DOHH2 (cell line): ENCODE measurements at regions not wholly inside any gene's neighbourhood (a gene's known extent, or its start where the extent isn't known, plus 50 kb on each side); places are given as distances from the start of the nearest gene placed in this dataset.

ENCODE experiments used
- H3F3A ChIP-seq: fragments of 200-600 bp; sonication (generic), shearing (Covaris generic); 2 replicates; pipeline ENCODE4 v1.6.0; 2016; ENCODE audit warnings: antibody characterized with exemption, mild to moderate bottlenecking; ENCODE audit not compliant: control insufficient read depth, insufficient read depth
- H3K27ac ChIP-seq: fragments of 200-600 bp; sonication (generic); 2 replicates; pipeline ENCODE4 v1.5.1; 2014; ENCODE audit warnings: low read depth, mild to moderate bottlenecking, low read length, moderate library complexity
- H3K27me3 ChIP-seq: fragments of 200-600 bp; sonication (generic); 2 replicates; pipeline ENCODE4 v1.6.1; 2014; ENCODE audit warnings: mild to moderate bottlenecking, low read length, mixed read lengths; ENCODE audit not compliant: control insufficient read depth
- H3K36me3 ChIP-seq: fragments of 200-600 bp; sonication (generic); 2 replicates; pipeline ENCODE4 v1.6.1; 2014; ENCODE audit warnings: mild to moderate bottlenecking, low read length, moderate library complexity, mixed read lengths; ENCODE audit not compliant: control insufficient read depth
- H3K4me1 ChIP-seq: fragments of 200-600 bp; sonication (generic); 2 replicates; pipeline ENCODE4 v1.6.1; 2014; ENCODE audit warnings: mild to moderate bottlenecking, low read length, mixed read lengths; ENCODE audit not compliant: control insufficient read depth
- H3K4me2 ChIP-seq: fragments of 200-600 bp; sonication (generic); 2 replicates; pipeline ENCODE4 v1.6.0; 2014; ENCODE audit warnings: mild to moderate bottlenecking, low read length, moderate library complexity
- H3K4me3 ChIP-seq: fragments of 200-600 bp; sonication (generic); 2 replicates; pipeline ENCODE4 v1.5.1; 2014; ENCODE audit warnings: mild to moderate bottlenecking, low read length, mixed read lengths
- H3K79me2 ChIP-seq: fragments of 200-600 bp; sonication (generic); 2 replicates; pipeline ENCODE4 v1.6.1; 2014; ENCODE audit warnings: mild to moderate bottlenecking, low read length, mixed read lengths; ENCODE audit not compliant: control insufficient read depth
- H3K9me2 ChIP-seq: fragments of 200-600 bp; sonication (generic); replicated peaks from 2 replicates; pipeline ENCODE4 v1.6.1; 2014; ENCODE audit warnings: mild to moderate bottlenecking, low read length, mixed read lengths; ENCODE audit not compliant: control insufficient read depth
- H3K9me3 ChIP-seq: fragments of 200-600 bp; sonication (generic); 2 replicates; pipeline ENCODE4 v1.6.1; 2014; ENCODE audit warnings: antibody characterized with exemption, low read length, mixed read lengths; ENCODE audit not compliant: control insufficient read depth, insufficient read depth
- H4K20me1 ChIP-seq: fragments of 200-600 bp; sonication (generic); 2 replicates; pipeline ENCODE4 v1.6.0; 2014; ENCODE audit warnings: low read depth, mild to moderate bottlenecking, antibody characterized with exemption, low read length, moderate library complexity; ENCODE audit not compliant: control insufficient read depth, insufficient read depth
- EZH2phosphoT487 ChIP-seq: fragments of 200-600 bp; sonication (generic); IDR thresholded peaks from 2 replicates; pipeline ENCODE4 v1.6.1; 2017; ENCODE audit warnings: borderline replicate concordance, mild to moderate bottlenecking, antibody characterized with exemption, low read length, moderate library complexity, mixed read lengths
- TF ChIP-seq, protein P1 (sequence below): fragments of 200-600 bp; sonication (generic); IDR thresholded peaks from one replicate; pipeline ENCODE4 v1.5.1; 2014; ENCODE audit warnings: antibody characterized with exemption, mild to moderate bottlenecking, low read depth, low read length; ENCODE audit not compliant: poor library complexity, severe bottlenecking

DNA sequence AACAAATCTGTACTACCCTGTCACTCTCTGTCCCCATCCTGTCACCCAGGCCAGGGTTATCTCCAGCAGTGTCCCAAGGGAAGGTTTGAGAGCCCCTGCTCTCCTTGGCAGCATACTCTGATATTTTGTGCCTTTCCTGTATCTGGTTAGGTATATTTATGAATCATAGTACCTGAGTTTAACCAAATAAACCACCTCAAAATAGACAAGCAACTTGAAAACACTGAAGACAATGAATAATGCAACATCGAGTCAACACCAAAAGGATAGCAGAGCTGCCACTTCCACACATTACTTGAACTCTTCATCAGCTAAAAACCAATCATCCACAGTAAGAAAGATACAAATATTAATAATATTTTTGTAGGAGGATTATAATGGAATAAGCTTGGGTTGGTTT, 142.6 kb upstream of the TAB2 start:
- Histone ChIP-seq H3K9me3 (no peaks in the 10 kb centered on the region), H3K4me3 (no peak overlapping the region), H4K20me1 (no peaks in the 10 kb centered on the region), H3K4me1 (no peaks in the 10 kb centered on the region), H3K4me2 (no peak overlapping the region), H3K27me3 (no peaks in the 10 kb centered on the region), H3K79me2 (no peaks in the 10 kb centered on the region), H3K36me3 (no peaks in the 10 kb centered on the region), H3K27ac (no peak overlapping the region), H3F3A (no peaks in the 10 kb centered on the region), H3K9me2 (no peaks in the 10 kb centered on the region)
- TF ChIP-seq, protein P1, sequence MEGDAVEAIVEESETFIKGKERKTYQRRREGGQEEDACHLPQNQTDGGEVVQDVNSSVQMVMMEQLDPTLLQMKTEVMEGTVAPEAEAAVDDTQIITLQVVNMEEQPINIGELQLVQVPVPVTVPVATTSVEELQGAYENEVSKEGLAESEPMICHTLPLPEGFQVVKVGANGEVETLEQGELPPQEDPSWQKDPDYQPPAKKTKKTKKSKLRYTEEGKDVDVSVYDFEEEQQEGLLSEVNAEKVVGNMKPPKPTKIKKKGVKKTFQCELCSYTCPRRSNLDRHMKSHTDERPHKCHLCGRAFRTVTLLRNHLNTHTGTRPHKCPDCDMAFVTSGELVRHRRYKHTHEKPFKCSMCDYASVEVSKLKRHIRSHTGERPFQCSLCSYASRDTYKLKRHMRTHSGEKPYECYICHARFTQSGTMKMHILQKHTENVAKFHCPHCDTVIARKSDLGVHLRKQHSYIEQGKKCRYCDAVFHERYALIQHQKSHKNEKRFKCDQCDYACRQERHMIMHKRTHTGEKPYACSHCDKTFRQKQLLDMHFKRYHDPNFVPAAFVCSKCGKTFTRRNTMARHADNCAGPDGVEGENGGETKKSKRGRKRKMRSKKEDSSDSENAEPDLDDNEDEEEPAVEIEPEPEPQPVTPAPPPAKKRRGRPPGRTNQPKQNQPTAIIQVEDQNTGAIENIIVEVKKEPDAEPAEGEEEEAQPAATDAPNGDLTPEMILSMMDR: no peak
- TF ChIP-seq EZH2phosphoT487: no peak

DNA sequence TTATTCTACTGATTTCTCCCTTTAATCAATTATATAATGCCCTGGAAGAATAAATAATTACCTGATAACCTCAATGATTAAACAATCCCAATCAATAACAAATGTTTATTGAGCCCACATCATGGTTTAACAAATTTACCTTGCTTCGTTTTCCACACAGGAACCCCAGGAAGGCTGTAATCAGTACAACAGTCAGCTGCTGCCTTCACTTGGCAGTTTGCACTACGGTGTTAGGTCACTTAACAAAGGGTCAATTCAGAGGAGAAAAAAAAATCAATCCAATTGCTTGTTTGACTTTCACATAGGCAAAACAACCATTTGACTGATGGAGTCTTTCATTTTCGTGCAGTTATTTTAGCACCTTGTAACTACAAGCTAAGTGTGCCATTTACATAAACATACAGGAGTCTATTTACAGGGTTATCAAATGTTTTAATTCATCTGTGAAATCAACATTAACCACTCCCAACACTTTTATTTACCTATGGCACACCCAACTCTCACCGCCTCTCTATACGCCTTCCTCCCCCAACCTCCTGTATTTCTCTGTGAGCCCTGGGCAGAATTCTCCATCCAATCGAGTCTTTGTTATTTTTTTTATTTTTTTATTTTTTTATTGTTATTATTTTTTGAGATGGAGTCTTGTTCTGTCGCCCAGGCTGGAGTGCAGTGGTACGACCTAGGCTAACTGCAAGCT, 140.4 kb upstream of the TAB2 start:
- Histone ChIP-seq H3K4me1 (no peaks in the 10 kb centered on the region), H3K4me3 (no peak overlapping the region), H3K79me2 (no peaks in the 10 kb centered on the region), H3F3A (no peaks in the 10 kb centered on the region), H3K9me3 (no peaks in the 10 kb centered on the region), H3K9me2 (no peaks in the 10 kb centered on the region), H3K27ac (no peak overlapping the region), H3K4me2 (no peak overlapping the region), H4K20me1 (no peaks in the 10 kb centered on the region), H3K27me3 (peaks cover 1% of the 10 kb centered on the region; the same call in 1 of the 2 replicates), H3K36me3 (no peaks in the 10 kb centered on the region)
- TF ChIP-seq, protein P1: no peak
- TF ChIP-seq EZH2phosphoT487: no peak

DNA sequence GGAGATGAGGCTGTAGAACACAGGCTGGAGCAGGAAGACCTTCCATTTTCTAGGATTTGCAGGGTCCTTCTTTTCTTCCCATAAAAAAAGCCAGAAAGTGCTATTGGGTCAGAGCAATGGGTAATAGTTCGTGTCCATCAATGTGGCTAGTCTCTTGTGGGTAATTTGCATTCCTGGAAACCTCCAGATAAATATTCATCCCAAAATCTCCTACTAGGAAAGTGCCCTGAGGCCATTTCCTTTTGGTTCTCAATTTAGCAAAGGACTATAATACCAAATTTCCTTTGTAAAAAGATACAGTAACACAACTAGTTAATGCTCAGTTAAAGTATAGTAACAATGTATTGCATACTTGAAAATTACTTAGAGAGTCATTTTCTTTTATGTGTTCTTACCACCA, 138.1 kb upstream of the TAB2 start:
- no peaks in the 10 kb centered on the region for H3K79me2 ChIP-seq
- H3K9me2 ChIP-seq: no peaks in the 10 kb centered on the region
- H3K4me2 ChIP-seq: no peak overlapping the region
- H3K4me3 ChIP-seq: no peak overlapping the region
- H3K9me3 ChIP-seq: no peaks in the 10 kb centered on the region
- H3K27me3 ChIP-seq: peaks cover 3% of the 10 kb centered on the region; the same call in 1 of the 2 replicates
- no peak for TF ChIP-seq EZH2phosphoT487
- TF ChIP-seq, protein P1: no peak
- no peaks in the 10 kb centered on the region for H3F3A ChIP-seq
- H3K27ac ChIP-seq: no peak overlapping the region
- H3K36me3 ChIP-seq: no peaks in the 10 kb centered on the region
- no peaks in the 10 kb centered on the region for H4K20me1 ChIP-seq
- no peaks in the 10 kb centered on the region for H3K4me1 ChIP-seq
